ENCODE measurements at regions not wholly inside any gene's neighbourhood (a gene's known extent, or its start where the extent isn't known, plus 50 kb on each side); places are given as distances from the start of the nearest gene placed in this dataset.

DNA sequence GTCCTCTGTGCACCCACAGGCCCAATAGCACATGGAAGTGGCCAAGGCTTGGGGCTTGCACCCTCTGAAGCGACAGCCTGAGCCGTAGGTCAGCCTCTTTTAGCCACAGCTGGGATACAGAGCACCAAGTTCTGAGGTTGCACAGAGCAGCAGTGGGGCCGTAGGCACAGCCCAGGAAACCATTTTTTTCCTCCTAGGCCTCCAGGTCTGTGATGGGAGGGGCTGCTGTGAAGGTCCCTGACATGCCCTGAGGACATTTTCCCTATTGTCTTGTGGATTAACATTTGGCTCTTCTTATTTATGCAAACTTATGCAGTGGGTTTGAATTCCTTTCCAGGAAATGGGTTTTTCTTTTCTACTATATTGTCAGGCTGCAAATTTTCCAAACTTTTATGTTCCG is 878.7 kb upstream of the MAN1A1 start:
- Mint-ChIP-seq H3K27me3 (ENCODE audit: insufficient read depth) (peaks cover 2% of the 10 kb centered on the region; the same call in 1 of the 2 replicates), H3K4me1 (ENCODE audit: low read depth) (no peaks in the 10 kb centered on the region), H3K4me3 (no peak overlapping the region), H3K27ac (no peak overlapping the region), H3K9me3 (peaks cover 48% of the 10 kb centered on the region), H3K36me3 (ENCODE audit: low read depth) (no peaks in the 10 kb centered on the region; the same call in 1 of the 2 replicates)
- TF ChIP-seq, protein P1, sequence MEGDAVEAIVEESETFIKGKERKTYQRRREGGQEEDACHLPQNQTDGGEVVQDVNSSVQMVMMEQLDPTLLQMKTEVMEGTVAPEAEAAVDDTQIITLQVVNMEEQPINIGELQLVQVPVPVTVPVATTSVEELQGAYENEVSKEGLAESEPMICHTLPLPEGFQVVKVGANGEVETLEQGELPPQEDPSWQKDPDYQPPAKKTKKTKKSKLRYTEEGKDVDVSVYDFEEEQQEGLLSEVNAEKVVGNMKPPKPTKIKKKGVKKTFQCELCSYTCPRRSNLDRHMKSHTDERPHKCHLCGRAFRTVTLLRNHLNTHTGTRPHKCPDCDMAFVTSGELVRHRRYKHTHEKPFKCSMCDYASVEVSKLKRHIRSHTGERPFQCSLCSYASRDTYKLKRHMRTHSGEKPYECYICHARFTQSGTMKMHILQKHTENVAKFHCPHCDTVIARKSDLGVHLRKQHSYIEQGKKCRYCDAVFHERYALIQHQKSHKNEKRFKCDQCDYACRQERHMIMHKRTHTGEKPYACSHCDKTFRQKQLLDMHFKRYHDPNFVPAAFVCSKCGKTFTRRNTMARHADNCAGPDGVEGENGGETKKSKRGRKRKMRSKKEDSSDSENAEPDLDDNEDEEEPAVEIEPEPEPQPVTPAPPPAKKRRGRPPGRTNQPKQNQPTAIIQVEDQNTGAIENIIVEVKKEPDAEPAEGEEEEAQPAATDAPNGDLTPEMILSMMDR (IDR thresholded peaks at IDR 0.05) = no peak
- DNase-seq = no peak

- Mint-ChIP-seq H3K36me3 (ENCODE audit: low read depth) (no peaks in the 10 kb centered on the region), H3K4me1 (ENCODE audit: low read depth) (no peaks in the 10 kb centered on the region), H3K4me3 (no peak overlapping the region), H3K9me3 (peaks cover 16% of the 10 kb centered on the region), H3K27ac (no peak overlapping the region), H3K27me3 (ENCODE audit: insufficient read depth) (no peaks in the 10 kb centered on the region)
- TF ChIP-seq, protein P1 (IDR thresholded peaks at IDR 0.05) = no peak
- DNase-seq = no peak
Measured at GRCh38 chr6:120219339-120219738, 869.8 kb upstream of the MAN1A1 start.

DNA sequence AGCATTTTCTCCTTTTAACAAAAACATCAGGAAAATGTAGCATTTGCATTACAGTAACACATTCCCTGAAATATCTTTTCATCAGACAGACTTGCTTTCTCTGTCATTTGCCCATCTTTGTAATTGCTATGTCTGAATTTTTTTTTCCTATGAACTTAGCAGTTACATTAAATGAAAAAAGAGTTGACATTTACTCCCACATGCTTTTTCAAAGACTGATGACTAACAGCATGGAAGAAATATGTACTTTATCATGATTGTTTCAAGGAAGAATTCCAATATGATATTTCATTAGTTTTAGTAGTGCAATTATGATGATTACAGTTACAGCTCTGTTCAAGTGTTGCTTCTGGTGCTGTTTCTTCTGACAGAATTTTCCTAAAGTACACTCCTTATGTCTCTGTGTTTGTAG is 864.5 kb upstream of the MAN1A1 start:
- peaks cover 25% of the 10 kb centered on the region for H3K9me3 Mint-ChIP-seq
- no peaks in the 10 kb centered on the region for H3K36me3 Mint-ChIP-seq (ENCODE audit: low read depth)
- H3K4me3 Mint-ChIP-seq = no peak overlapping the region
- no peak overlapping the region for H3K27ac Mint-ChIP-seq
- no peaks in the 10 kb centered on the region for H3K27me3 Mint-ChIP-seq (ENCODE audit: insufficient read depth)
- no peaks in the 10 kb centered on the region for H3K4me1 Mint-ChIP-seq (ENCODE audit: low read depth)
- DNase-seq = no peak
- TF ChIP-seq, protein P1 (IDR thresholded peaks at IDR 0.05) = no peak

DNA sequence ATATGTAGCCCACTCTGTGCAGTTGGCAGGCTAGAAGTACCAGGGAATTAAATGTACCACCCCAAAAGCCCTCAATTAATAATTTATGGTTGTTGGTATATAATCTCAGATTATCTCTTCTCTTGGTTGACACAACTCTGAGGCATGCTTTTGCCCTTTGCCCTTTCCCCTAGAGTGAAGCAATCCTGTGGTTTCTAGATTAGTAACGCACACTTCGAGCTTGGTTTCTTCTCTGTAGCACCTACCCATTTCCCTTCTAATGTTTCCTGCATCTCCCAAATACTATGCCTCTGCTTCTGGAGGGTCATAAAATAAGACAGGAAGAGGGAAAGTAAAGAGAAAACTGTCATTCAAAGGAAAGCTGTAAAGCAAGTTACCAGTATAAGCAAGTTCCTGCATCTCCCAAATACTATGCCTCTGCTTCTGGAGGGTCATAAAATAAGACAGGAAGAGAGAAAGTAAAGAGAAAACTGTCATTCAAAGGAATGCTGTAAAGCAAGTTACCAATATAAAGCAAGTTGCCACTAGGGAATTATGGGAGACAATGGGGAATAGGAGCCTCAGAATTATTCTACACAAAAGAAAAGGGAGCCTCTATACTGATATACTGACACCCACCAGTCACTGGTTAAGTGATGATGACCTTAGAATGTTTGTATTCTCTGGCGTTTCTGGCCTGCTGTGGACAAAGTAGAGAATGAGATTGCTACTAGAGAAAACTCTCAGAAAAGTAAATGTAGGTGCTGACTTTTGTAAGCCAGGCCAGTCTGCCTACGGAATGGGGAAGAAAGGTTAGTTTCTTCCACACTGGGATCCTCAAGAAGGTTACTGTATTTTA is 862.6 kb upstream of the MAN1A1 start:
- Mint-ChIP-seq H3K27me3 (ENCODE audit: insufficient read depth) (no peaks in the 10 kb centered on the region), H3K27ac (no peak overlapping the region), H3K4me3 (no peak overlapping the region), H3K4me1 (ENCODE audit: low read depth) (no peaks in the 10 kb centered on the region), H3K36me3 (ENCODE audit: low read depth) (no peaks in the 10 kb centered on the region), H3K9me3 (peaks cover 41% of the 10 kb centered on the region)
- TF ChIP-seq, protein P1 (IDR thresholded peaks at IDR 0.05) = no peak
- no peak for DNase-seq

DNA sequence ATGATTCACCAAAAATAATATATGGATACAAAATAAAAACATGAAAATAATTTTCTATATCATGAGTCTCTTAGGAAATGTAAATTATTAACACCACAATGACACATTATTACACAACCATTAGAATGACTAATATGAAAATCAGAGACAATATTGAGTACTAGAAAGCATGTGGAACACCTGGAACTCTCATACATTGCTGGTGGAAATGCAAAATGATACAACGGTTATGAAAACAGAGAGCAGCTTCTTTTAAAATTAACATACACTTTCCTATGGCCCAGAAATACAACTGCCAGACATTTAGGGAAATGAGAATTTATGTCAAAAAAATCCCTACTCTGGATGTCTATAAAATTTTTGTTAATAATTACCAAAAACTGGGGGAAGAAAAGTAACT is 853.3 kb upstream of the MAN1A1 start:
- Mint-ChIP-seq H3K36me3 (ENCODE audit: low read depth) (no peaks in the 10 kb centered on the region), H3K9me3 (peaks cover 67% of the 10 kb centered on the region), H3K4me1 (ENCODE audit: low read depth) (no peaks in the 10 kb centered on the region), H3K27me3 (ENCODE audit: insufficient read depth) (no peaks in the 10 kb centered on the region), H3K4me3 (no peak overlapping the region), H3K27ac (no peak overlapping the region)
- DNase-seq = no peak
- TF ChIP-seq, protein P1 (IDR thresholded peaks at IDR 0.05) = no peak

All from HFFc6 (cell line).